PFSK-1 (cell line): ENCODE measurements at regions not wholly inside any gene's neighbourhood (a gene's known extent, or its start where the extent isn't known, plus 50 kb on each side); places are given as distances from the start of the nearest gene placed in this dataset.

ENCODE experiments used
- POLR2AphosphoS5 ChIP-seq: IDR thresholded peaks from 2 replicates; pipeline ENCODE4 v1.6.1; 2012; ENCODE audit warnings: low read depth, mild to moderate bottlenecking, control low read depth, low read length, moderate library complexity
- SIN3A ChIP-seq: IDR thresholded peaks from 2 replicates; pipeline ENCODE4 v1.6.1; 2012; ENCODE audit warnings: mild to moderate bottlenecking, low read length, moderate library complexity, borderline replicate concordance; ENCODE audit not compliant: insufficient read depth
- TAF1 ChIP-seq: IDR thresholded peaks from 2 replicates; pipeline ENCODE4 v1.6.1; 2012; ENCODE audit warnings: low read length, control low read depth, borderline replicate concordance; ENCODE audit not compliant: insufficient read depth
- TF ChIP-seq, protein P1 (sequence below), 2 experiments: IDR thresholded peaks; 2 replicates each; pipeline versions ENCODE4 v1.6.1 to v1.8.0; 2011 to 2012; ENCODE audit warnings: low read depth in 2 of 2, low read length in 2 of 2, control low read depth in 1 of 2, inconsistent platforms in 1 of 2, mild to moderate bottlenecking in 1 of 2, moderate library complexity in 1 of 2; ENCODE audit not compliant: insufficient read depth in 1 of 2

DNA sequence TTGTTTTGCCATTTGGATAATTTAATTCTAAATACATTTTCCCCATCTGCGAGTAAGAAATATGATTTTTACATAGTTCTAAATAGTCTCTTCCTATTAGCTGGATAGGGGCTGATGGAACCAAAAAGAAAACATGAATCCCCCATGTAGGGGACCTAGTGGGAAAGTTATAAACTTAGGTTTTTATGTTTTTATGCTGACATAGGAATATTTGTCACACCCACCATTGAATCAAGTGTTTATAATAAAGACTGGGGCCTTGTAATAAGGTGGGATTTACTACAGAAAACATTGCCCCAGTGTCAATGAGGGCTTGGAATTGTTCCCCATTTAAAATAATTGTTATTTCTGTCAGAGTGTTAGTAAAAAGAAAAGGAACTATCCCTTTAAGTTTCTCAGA, 2506.6 kb downstream of the PCDH7 start:
- TF ChIP-seq TAF1 (no peak), POLR2AphosphoS5 (no peak), SIN3A (no peak)
- TF ChIP-seq, protein P1, sequence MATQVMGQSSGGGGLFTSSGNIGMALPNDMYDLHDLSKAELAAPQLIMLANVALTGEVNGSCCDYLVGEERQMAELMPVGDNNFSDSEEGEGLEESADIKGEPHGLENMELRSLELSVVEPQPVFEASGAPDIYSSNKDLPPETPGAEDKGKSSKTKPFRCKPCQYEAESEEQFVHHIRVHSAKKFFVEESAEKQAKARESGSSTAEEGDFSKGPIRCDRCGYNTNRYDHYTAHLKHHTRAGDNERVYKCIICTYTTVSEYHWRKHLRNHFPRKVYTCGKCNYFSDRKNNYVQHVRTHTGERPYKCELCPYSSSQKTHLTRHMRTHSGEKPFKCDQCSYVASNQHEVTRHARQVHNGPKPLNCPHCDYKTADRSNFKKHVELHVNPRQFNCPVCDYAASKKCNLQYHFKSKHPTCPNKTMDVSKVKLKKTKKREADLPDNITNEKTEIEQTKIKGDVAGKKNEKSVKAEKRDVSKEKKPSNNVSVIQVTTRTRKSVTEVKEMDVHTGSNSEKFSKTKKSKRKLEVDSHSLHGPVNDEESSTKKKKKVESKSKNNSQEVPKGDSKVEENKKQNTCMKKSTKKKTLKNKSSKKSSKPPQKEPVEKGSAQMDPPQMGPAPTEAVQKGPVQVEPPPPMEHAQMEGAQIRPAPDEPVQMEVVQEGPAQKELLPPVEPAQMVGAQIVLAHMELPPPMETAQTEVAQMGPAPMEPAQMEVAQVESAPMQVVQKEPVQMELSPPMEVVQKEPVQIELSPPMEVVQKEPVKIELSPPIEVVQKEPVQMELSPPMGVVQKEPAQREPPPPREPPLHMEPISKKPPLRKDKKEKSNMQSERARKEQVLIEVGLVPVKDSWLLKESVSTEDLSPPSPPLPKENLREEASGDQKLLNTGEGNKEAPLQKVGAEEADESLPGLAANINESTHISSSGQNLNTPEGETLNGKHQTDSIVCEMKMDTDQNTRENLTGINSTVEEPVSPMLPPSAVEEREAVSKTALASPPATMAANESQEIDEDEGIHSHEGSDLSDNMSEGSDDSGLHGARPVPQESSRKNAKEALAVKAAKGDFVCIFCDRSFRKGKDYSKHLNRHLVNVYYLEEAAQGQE (IDR thresholded peaks at IDR 0.05; ENCODE audit: insufficient read depth in 1 of 2, low read depth in 2 of 2, low read length in 2 of 2), result no peak
